ENCODE measurements at regions not wholly inside any gene's neighbourhood (a gene's known extent, or its start where the extent isn't known, plus 50 kb on each side); places are given as distances from the start of the nearest gene placed in this dataset.
A peak's percentile ranks its signal among the peaks of the same experiment; 100 is the strongest.

- DNase-seq: no peak
Observed at GRCh38 chr6:167711211-167711610, 115.5 kb upstream of the AFDN start.

GRCh38 chr6:167711768-167712730 is 114.7 kb upstream of the AFDN start:
- DNase-seq: no peak

DNA sequence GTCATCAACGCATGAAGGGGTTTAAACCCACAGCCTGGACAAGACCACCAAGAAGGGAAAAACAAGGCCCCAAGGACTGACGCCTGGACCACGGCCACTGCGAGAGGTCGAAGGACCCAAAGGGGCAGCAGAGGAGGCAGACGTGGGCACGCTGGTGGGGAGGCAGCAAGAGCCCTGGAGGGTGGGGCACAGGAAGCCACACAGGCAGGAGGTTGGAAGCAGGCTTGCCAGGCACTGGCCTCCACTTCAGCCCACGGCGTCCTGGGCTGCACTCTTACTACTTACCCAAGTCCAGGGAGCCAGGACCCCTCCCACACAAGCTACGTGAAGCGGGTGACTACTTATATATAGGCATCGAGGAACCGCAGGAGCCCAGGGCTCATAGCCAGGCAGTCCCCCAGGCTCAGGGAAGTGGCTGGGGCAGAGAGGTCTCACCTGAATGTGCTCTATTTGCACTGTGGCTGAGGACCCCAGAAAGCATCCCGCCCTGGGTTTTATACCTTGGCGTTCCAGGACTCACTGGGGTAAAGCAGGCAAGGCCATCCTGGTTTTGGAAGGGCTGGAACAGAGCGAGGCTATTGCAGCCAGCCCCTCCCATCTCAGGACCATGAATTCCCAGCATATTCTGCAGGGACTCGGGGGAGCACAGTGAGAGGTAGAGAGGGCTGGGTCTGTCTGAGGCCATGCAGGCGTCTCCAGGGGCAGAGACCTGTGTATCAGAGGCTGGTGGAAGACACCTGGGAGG is 113.8 kb upstream of the AFDN start:
- no peak for DNase-seq

DNA sequence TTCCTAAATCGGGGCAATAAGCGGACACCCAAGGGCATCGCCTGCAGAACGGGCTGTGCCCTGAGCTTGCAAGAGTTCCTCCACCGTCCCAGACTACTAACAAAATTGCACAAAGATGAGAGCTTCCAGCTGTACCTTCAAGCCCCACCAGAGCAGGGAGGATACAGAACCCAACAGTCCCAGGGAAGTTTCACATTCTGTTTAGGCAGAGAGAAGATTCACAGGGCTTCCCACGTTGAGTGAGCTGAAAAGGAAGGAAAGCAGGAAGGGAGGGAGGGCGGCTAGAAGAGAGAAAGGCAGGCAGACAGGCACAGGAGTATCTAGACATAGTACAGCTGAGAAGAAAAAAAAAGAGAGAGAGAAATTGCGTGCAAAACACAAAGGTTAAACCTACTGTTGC is 112.6 kb upstream of the AFDN start:
- DNase-seq: no peak

DNA sequence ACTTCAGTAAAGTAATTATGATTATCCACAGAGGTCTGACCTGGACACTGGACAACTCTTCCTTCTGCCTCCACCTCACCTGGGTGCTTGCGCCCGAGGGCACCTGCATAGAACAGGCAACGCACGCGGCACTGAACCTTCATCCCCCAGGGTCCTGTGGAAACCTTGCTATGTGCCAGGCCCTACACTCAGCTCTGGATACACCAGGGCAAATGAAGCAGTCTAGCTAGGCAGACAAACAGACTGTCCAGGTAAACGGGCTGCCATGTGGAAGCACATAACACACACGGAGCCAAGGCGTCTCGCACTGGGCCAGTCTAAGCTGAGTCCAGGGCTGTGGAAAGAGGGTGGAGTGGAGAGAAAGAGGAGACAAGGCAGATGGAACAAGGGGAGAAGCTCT is 109.3 kb upstream of the AFDN start:
- DNase-seq: no peak

DNA sequence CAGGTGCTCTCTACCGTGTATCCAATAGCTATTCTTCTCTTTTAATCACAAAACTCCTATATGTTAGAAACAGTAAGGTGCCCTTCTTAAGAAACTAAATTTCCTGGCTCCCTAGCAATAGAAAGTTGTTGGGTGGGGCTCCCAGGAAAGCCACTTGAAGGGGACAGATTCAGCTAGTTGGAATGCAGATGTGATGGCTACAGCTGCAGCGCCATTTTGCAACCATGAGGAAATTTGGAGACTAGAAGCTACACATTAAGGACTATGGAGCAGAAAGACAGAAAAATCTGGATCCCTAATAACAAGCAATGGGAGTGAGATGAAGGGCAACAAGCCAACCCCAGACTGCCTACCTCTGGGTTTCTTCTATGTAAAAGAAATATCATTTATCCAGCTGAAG is 108.8 kb upstream of the AFDN start:
- DNase-seq: no peak

GRCh38 chr6:167719920-167720319 is 106.8 kb upstream of the AFDN start:
- no peak for DNase-seq

- no peak for DNase-seq
Observed at GRCh38 chr6:167720456-167721285, 106.0 kb upstream of the AFDN start.

DNA sequence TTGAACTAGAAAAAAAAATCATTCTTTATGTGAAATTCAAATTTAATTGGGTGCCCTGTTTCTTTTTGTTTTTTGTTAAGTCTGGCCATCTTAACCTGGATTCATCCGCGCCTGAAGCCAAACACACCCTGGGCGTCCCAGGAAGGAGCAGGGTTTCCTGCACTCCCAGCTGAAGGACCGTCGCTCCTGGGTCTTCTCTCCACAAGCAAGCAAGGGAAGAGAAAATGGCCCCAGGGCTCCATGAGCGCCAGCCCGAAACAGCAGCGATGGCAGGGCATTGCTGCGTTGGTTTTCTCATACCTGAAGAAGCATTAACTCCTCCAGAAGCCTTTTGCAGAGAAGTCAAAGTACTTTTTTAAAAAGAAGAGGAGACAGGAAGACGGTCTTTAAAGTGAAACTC is 105.4 kb upstream of the AFDN start:
- DNase-seq: no peak

DNA sequence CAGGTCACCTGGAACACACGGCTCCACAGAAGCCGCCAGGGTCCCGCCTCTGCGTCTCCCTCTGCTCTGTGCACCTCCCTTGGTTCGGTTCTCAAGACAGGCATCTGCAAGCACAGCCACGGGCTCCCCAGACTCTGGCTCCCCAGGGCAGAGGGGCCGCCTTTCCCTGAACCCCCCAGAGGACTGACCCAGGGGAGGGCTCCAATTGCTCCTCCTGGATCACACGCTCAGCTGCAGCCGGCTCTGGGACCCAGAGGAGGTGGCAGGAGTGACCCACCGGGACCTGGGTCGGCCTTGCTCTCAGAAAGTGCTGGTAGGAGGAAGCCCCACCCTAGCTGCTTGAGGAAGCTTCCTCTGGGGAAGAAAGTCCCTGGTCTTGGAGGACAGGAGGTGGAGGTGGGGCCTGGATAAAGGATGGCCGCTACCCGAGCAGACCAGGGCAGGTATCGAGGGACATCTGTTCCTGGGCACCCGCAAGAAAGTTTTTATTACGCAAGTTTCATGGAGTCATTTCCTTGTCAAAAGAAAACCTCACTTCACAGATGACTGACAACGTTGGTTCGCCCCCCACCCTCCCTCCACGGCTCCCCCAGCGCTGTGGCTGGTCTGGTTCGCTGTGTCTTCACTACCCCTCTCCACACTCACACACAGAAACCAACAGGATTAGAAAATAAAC is 103.9 kb upstream of the AFDN start:
- no peak for DNase-seq

- no peak for DNase-seq
Observed at GRCh38 chr6:167726043-167726621, 100.6 kb upstream of the AFDN start.

- no peak for DNase-seq
Observed at GRCh38 chr6:167730441-167730840, 96.3 kb upstream of the AFDN start.

- DNase-seq: no peak
Observed at GRCh38 chr6:167731216-167731615, 95.5 kb upstream of the AFDN start.

- no peak for DNase-seq
Observed at GRCh38 chr6:167731731-167732422, 94.8 kb upstream of the AFDN start.

GRCh38 chr6:167733740-167734661 is 92.7 kb upstream of the AFDN start:
- peak; percentile 25 for DNase-seq

DNA sequence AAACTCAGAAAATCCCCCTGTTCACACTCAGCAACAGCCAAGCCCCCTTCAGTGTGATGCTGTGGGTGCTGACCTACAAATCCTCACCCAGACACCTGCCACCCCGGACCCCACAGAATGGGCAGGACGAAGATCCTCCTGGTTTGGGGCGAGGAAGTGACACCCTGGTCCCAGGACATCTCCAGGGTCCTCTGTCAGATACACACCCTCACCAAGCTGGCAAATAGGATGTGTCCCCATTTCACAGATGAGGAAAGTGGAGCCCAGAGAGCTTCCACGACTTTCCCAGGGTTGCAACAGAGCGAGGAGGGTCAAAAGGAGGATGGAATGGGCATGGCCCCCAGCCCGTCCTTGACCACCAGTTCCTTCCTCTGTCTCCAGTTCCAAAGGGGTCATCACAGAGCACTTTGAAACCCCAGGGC is 92.0 kb upstream of the AFDN start:
- DNase-seq: no peak

- DNase-seq: no peak
Observed at GRCh38 chr6:167735084-167735950, 91.4 kb upstream of the AFDN start.

- peak; percentile 9 for DNase-seq
Observed at GRCh38 chr6:167735951-167736288, 90.8 kb upstream of the AFDN start.

GRCh38 chr6:167736486-167737204 is 90.1 kb upstream of the AFDN start:
- DNase-seq: no peak
